ENCODE measurements at regions not wholly inside any gene's neighbourhood (a gene's known extent, or its start where the extent isn't known, plus 50 kb on each side); places are given as distances from the start of the nearest gene placed in this dataset.
"Not testable (repeated sequence)": the region's sequence is repeated elsewhere in the genome, so short reads cannot be mapped to it uniquely, and the experiment has no call there.

GRCh38 chr15:20343395-20344211 lies 198.0 kb downstream of the GOLGA6L6 start:
- H3K36me3 Mint-ChIP-seq, H3K4me3 Mint-ChIP-seq, H3K4me1 Mint-ChIP-seq, H3K27me3 Mint-ChIP-seq, H3K9me3 Mint-ChIP-seq, H3K27ac Mint-ChIP-seq: not testable (repeated sequence)

DNA sequence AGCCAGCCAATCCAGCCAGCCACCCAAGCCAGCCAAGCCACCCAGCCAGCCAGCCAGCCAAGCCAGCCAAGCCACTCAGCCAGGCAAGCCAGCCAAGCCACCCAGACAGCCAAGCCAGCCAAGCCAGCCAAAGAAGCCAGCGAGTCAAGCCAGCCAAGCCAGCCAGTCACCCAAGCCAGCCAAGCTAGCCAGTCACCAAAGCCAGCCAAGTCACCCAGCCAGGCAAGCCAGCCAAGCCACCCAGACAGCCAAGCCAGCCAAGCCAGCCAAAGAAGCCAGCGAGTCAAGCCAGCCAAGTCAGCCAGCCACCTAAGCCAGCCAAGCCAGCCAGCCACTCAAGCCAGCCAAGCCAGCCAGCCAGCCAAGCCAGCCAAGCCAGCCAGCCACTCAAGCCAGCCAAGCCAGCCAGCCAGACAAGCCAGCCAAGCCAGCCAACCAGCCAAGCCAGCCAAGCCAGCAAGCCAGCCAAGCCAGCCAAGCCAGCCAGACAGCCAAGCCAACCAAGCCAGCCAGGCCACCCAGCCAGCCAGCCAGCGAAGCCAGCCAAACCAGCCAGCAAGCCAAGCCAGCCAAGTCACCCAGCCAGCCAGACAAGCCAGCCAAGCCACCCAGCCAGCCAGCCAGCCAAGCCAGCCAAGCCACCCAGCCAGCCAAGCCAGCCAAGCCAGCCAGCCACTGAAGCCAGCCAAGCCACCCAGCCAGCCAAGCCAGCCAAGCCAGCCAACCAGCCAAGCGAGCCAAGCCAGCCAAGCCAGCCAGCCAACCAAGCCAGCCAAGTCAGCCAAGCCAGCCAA lies 198.8 kb downstream of the GOLGA6L6 start:
- not testable (repeated sequence) for H3K9me3 Mint-ChIP-seq, H3K36me3 Mint-ChIP-seq, H3K4me1 Mint-ChIP-seq, H3K27ac Mint-ChIP-seq, H3K27me3 Mint-ChIP-seq, H3K4me3 Mint-ChIP-seq

DNA sequence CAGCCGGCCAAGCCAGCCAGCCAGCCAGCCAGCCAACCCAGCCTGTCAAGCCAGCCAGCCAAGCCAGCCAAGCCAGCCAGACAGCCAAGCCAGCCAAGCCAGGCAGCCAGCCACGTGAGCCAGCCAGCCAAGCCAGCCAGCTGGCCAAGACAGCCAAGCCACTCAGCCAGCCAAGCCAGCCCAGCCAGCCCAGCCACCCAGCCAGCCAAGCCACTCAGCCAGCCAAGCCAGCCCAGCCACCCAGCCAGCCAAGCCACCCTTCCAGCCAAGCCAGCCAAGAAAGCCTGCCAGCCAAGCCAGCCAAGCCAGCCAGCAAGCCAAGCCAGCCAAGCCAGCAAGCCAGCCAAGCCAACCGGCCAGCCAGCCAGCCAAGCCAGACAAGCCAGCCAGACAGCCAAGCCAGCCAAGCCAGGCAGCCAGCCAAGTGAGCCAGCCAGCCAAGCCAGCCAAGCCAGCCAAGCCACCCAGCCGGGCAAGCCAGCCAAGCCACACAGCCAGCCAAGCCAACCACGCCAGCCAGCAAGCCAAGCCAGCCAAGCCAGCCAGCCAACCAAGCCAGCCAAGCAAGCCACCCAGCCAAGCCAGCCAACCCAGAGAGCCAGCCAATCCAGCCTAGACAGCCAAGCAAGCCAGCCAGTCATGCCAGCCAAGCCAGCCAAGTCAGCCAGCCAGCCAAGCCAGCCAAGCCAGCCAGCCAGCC lies 199.5 kb downstream of the GOLGA6L6 start:
- Mint-ChIP-seq H3K27me3 (no peaks in the 10 kb centered on the region), H3K27ac (no peak overlapping the region), H3K36me3 (no peaks in the 10 kb centered on the region)

DNA sequence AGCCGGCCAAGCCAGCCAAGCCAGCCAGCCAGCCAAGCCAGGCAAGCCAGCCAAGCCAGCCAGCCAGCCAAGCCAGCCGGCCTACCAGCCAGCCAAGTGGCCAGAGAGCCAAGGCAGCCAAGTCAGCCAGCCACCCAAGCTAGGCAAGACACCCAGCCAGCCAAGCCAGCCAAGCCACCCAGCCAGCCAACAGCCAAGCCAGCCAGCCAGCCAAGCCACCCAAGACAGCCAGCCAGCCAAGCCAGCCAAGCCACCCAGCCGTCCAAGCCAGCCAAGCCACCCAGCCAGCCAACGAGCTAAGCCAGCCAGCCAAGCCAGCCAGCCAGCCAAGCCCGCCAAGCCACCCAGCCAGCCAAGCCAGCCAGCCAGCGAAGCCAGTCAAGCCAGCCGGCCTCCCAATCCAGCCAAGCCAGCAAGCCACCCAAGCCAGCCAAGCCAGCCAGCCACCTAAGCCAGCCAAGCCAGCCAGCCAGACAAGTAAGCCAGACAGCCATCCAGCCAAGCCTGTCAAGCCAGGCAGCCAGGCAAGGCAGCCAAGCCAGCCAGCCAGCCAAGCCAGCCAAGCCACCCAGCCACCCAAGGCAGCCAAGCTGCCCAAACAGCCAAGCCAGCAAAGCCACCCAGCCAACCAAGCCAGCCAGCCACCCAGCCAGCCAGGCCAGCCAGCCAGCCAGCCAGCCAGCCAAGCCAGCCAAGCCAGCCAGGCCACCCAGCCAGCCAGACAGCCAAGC lies 200.5 kb downstream of the GOLGA6L6 start:
- Mint-ChIP-seq H3K36me3 (no peaks in the 10 kb centered on the region), H3K4me3 (no peak overlapping the region), H3K4me1 (no peaks in the 10 kb centered on the region), H3K27ac (no peak overlapping the region), H3K9me3 (peaks cover 4 to 6% (median 6%) of the 10 kb centered on the region in 3 donors), H3K27me3 (no peaks in the 10 kb centered on the region)

More for the DNA sequence above, 199.5 kb downstream of the GOLGA6L6 start:
- H3K4me3 Mint-ChIP-seq, result no peak overlapping the region
- peaks cover 3% of the 10 kb centered on the region in 3 donors for H3K9me3 Mint-ChIP-seq
- no peaks in the 10 kb centered on the region for H3K4me1 Mint-ChIP-seq

- no peaks in the 10 kb centered on the region for H3K36me3 Mint-ChIP-seq
- H3K27me3 Mint-ChIP-seq, result no peaks in the 10 kb centered on the region
- H3K4me3 Mint-ChIP-seq, result no peak overlapping the region
- H3K9me3 Mint-ChIP-seq, result peaks cover 4 to 6% (median 6%) of the 10 kb centered on the region in 3 donors
- no peaks in the 10 kb centered on the region for H3K4me1 Mint-ChIP-seq
- H3K27ac Mint-ChIP-seq, result no peak overlapping the region
Measured at GRCh38 chr15:20340331-20340811, 201.2 kb downstream of the GOLGA6L6 start.

DNA sequence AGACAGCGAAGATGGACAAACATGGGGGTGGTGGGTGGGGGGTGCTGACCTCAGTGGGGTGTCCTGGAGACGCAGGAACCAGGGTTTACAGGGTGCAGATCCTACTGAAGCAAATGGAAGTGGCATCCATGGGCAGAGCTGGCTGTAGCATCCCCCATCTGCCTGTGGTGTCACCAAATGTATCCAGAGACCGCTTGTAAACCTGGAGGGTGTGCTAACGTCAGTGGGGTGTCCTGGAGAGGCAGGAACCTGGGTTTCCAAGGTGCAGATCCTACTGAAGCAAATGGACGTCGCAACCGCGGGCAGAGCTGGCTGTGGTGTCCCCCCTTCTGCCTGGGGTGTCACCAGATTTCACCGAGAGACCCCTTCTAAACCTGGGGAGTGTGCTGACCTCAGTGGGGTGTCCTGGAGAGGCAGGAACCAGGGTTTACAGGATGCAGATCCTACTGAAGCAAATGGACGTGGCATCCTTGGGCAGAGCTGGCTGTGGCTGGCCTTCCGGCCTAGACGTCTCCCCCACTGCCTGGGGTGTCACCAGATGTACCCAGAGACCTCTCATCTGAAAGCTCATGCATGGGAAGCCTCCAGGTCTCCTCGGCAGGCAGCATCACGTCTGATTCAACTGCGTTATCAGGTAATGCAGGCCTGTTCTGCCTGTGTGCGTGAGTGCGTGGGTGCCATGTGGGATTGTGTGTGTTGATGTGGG lies 202.4 kb downstream of the GOLGA6L6 start:
- H3K4me3 Mint-ChIP-seq, H3K27ac Mint-ChIP-seq, H3K4me1 Mint-ChIP-seq, H3K27me3 Mint-ChIP-seq, H3K9me3 Mint-ChIP-seq, H3K36me3 Mint-ChIP-seq: not testable (repeated sequence)

DNA sequence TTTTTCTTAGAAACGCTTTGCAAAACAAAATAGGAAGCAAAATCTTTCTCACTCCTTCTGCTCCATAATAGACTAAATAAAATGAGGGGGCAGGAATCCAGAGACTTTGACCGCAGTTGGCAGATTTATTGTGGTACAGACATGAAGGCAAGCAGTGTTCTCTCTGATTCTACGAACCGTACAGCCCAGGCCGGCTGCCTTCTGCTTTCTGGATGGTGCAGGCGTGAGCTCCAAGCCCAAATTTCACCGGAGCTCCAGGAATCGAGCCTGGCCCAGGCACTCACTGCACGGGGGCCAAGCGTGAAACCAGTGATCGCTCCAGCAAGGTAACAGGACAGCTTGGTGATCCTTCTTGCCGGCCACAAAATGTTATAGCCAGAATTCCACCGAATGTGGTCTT lies 202.9 kb downstream of the GOLGA6L6 start:
- H3K27me3 Mint-ChIP-seq, H3K27ac Mint-ChIP-seq, H3K4me3 Mint-ChIP-seq, H3K9me3 Mint-ChIP-seq, H3K4me1 Mint-ChIP-seq, H3K36me3 Mint-ChIP-seq: not testable (repeated sequence)

GRCh38 chr15:20337238-20337637 lies 204.4 kb downstream of the GOLGA6L6 start:
- H3K36me3 Mint-ChIP-seq, H3K27ac Mint-ChIP-seq, H3K4me3 Mint-ChIP-seq, H3K27me3 Mint-ChIP-seq, H3K9me3 Mint-ChIP-seq, H3K4me1 Mint-ChIP-seq: not testable (repeated sequence)

DNA sequence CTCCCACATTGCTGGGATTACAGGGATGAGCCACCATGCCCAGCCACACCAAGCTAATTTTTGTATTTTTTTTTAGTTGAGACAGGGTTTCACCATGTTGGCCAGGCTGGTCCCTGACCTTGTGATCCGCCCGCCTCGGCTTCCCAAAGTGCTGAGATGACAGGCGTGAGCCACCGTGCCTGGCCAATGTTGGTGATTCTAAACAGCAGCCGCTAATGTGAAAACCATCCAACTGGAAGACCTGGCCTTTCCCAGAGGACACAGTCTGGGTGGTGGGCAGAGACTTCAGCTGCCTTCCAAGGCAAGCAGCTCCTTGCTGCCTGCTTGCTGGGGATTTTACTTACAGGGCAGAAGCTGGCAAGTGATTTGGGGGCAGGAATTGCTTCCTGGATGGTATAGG lies 207.1 kb downstream of the GOLGA6L6 start:
- not testable (repeated sequence) for H3K4me3 Mint-ChIP-seq, H3K9me3 Mint-ChIP-seq, H3K27me3 Mint-ChIP-seq, H3K27ac Mint-ChIP-seq, H3K36me3 Mint-ChIP-seq, H3K4me1 Mint-ChIP-seq

DNA sequence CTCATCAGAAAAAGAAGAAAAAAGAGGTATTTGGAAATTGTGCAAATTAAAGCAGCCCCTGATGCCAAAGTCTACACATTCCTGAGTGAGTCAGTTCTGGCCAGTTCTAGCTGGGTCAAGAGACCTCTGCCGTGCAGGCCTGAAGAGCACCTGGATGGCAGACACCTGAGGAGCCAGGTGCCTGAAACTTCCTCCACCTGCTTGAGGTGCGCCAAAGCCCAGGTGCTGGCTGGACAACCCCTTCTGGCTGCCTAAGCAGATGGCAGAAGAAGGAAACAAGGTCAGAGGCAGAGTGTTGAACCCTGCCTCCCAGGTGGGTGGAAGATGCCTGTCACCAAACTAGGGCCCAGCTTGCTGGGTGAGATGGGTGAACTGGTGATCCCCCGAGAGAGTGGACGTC lies 215.8 kb downstream of the GOLGA6L6 start:
- not testable (repeated sequence) for H3K4me3 Mint-ChIP-seq, H3K27ac Mint-ChIP-seq, H3K27me3 Mint-ChIP-seq, H3K36me3 Mint-ChIP-seq, H3K9me3 Mint-ChIP-seq, H3K4me1 Mint-ChIP-seq

DNA sequence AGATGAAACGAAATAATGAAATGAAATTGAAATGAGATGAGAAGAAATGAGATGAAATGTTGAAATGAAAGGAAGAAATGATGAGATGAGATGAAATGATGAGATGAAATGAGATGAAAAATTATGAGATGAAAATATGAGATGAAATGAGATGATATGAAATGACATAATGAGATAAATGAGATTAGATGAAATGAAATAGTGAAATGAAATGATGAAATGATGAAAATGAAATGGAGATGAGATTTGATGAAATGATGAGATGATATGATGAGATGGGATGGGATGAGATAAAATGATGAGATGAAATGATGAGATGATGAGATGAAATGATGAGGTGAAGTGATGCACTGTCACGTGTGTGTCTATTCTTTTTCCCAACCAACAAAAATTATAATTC lies 224.5 kb downstream of the GOLGA6L6 start:
- H3K9me3 Mint-ChIP-seq, result not testable (repeated sequence)

DNA sequence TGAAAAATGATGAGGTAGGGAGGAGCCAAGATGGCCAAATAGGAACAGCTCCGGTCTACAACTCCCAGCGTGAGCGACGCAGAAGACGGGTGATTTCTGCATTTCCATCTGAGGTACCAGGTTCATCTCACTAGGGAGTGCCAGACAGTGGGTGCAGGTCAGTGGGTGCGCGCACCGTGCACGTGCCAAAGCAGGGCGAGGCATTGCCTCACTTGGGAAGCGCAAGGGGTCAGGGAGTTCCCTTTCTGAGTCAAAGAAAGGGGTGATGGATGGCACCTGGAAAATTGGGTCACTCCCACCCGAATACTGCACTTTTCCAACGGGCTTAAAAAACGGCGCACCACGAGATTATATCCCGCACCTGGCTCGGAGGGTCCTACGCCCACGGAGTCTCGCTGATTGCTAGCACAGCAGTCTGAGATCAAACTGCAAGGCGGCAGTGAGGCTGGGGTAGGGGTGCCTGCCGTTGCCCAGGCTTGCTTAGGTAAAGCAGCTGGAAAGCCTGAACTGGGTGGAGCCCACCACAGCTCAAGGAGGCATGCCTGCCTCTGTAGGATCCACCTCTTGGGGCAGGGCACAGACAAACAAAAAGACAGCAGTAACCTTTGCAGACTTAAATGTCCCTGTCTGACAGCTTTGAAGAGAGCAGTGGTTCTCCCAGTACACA lies 230.5 kb downstream of the GOLGA6L6 start:
- not testable (repeated sequence) for H3K27ac Mint-ChIP-seq, H3K36me3 Mint-ChIP-seq, H3K9me3 Mint-ChIP-seq, H3K4me3 Mint-ChIP-seq, H3K27me3 Mint-ChIP-seq, H3K4me1 Mint-ChIP-seq

More for the DNA sequence above, 224.5 kb downstream of the GOLGA6L6 start:
- not testable (repeated sequence) for H3K36me3 Mint-ChIP-seq, H3K27me3 Mint-ChIP-seq, H3K4me1 Mint-ChIP-seq, H3K4me3 Mint-ChIP-seq, H3K27ac Mint-ChIP-seq

DNA sequence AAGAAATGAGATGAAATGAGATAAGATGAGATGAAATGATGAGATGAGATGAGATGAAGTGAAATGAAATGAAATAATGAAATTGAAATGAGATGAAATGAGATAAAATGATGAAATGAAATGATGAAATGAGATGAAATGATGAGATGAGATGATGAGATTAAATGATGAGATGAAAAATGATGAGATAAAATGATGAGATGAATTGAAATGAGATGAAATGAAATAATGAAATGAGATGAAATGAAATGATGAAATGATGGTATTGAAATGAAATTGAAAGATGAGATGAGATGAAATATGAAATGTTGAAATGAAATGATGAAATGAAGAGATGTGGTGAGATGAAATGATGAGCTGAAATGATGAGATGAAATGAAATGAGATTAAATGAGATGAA lies 231.0 kb downstream of the GOLGA6L6 start:
- H3K27me3 Mint-ChIP-seq, result no peaks in the 10 kb centered on the region
- H3K36me3 Mint-ChIP-seq, result no peaks in the 10 kb centered on the region
- H3K9me3 Mint-ChIP-seq, result no peaks in the 10 kb centered on the region

DNA sequence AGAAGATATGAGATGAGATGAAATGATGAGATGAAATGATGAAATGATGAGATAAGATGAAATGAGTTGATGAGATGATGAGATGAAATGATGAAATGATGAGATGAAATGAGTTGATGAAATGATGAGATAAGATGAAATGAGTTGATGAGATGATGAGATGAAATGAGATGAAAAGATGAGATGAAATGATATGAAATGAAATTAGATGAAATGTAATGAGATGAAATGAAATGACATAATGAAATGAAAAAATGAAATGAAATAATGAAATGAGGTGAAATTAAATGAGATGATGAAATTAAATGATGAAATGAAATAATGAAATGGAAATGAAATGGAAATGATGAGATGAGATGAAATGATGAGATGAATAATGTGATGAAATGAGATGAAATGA lies 231.6 kb downstream of the GOLGA6L6 start:
- H3K9me3 Mint-ChIP-seq, H3K27ac Mint-ChIP-seq, H3K36me3 Mint-ChIP-seq, H3K4me3 Mint-ChIP-seq, H3K27me3 Mint-ChIP-seq, H3K4me1 Mint-ChIP-seq: not testable (repeated sequence)

More for the DNA sequence above, 231.0 kb downstream of the GOLGA6L6 start:
- Mint-ChIP-seq H3K4me1 (no peaks in the 10 kb centered on the region), H3K4me3 (no peak overlapping the region), H3K27ac (no peak overlapping the region)
